ENCODE measurements at regions not wholly inside any gene's neighbourhood (a gene's known extent, or its start where the extent isn't known, plus 50 kb on each side); places are given as distances from the start of the nearest gene placed in this dataset.
"Not testable (repeated sequence)": the region's sequence is repeated elsewhere in the genome, so short reads cannot be mapped to it uniquely, and the experiment has no call there.

GRCh38 chr16:87207509-87207908 is 109.7 kb downstream of the C16orf95 start:
- H3K36me3 ChIP-seq (ENCODE audit: control insufficient read depth in 4 of 4, insufficient read depth in 3 of 4, low read depth in 1 of 4, low read length in 3 of 4), result no peaks in the 10 kb centered on the region
- H3K27me3 ChIP-seq (ENCODE audit: control insufficient read depth in 4 of 4, insufficient read depth in 4 of 4, low read length in 3 of 4), result no peaks in the 10 kb centered on the region
- no peak overlapping the region for H3K27ac ChIP-seq (ENCODE audit: low read depth in 1 of 2, low read length in 2 of 2)
- H3K9me3 ChIP-seq (ENCODE audit: control insufficient read depth in 4 of 4, low read length in 3 of 4), result no peaks in the 10 kb centered on the region
- H3K4me3 ChIP-seq (ENCODE audit: low read depth in 1 of 3, low read length in 3 of 3), result no peak overlapping the region
- DNase-seq (ENCODE audit: low spot score), result no peak
- no peak for TF ChIP-seq TAF1 (conservative IDR thresholded peaks at IDR 0.05)
- no peak for TF ChIP-seq CTCF (IDR thresholded peaks at IDR 0.05; ENCODE audit: low read depth, low read length, missing input control)
- TF ChIP-seq MAX (IDR thresholded peaks at IDR 0.05), result no peak
- TF ChIP-seq FOXA2 (IDR thresholded peaks at IDR 0.05), result no peak
- no peak overlapping the region for H3K9ac ChIP-seq (ENCODE audit: low read depth in 1 of 2, low read length in 2 of 2)
- no peaks in the 10 kb centered on the region for H3K4me1 ChIP-seq (ENCODE audit: control insufficient read depth in 4 of 4, insufficient read depth in 4 of 4, low read length in 3 of 4)
- 68% methylated on average over 7 of the region's 7 CpGs for WGBS

- H3K9ac ChIP-seq (ENCODE audit: low read depth in 1 of 2, low read length in 2 of 2), result no peak overlapping the region
- no peaks in the 10 kb centered on the region for H3K36me3 ChIP-seq (ENCODE audit: control insufficient read depth in 4 of 4, insufficient read depth in 3 of 4, low read depth in 1 of 4, low read length in 3 of 4)
- WGBS, result 74% methylated on average over 3 of the region's 3 CpGs
- H3K9me3 ChIP-seq (ENCODE audit: control insufficient read depth in 4 of 4, low read length in 3 of 4), result no peaks in the 10 kb centered on the region
- no peak for TF ChIP-seq TAF1 (conservative IDR thresholded peaks at IDR 0.05)
- no peak for TF ChIP-seq NR2F2 (IDR thresholded peaks at IDR 0.05)
- no peak for TF ChIP-seq CTCF (IDR thresholded peaks at IDR 0.05; ENCODE audit: low read depth, low read length, missing input control)
- no peak for TF ChIP-seq YY1 (IDR thresholded peaks at IDR 0.05)
- TF ChIP-seq JUND (IDR thresholded peaks at IDR 0.05), result no peak
- H3K27me3 ChIP-seq (ENCODE audit: control insufficient read depth in 4 of 4, insufficient read depth in 4 of 4, low read length in 3 of 4), result no peaks in the 10 kb centered on the region
- H3K4me3 ChIP-seq (ENCODE audit: low read depth in 1 of 3, low read length in 3 of 3), result no peak overlapping the region
- no peaks in the 10 kb centered on the region for H3K4me1 ChIP-seq (ENCODE audit: control insufficient read depth in 4 of 4, insufficient read depth in 4 of 4, low read length in 3 of 4)
- no peak for DNase-seq (ENCODE audit: low spot score)
- H3K27ac ChIP-seq (ENCODE audit: low read depth in 1 of 2, low read length in 2 of 2), result no peak overlapping the region
Observed at GRCh38 chr16:87207965-87208364, 109.2 kb downstream of the C16orf95 start.

- H3K4me1 ChIP-seq (ENCODE audit: control insufficient read depth in 4 of 4, insufficient read depth in 4 of 4, low read length in 3 of 4); H3K27ac ChIP-seq (ENCODE audit: low read depth in 1 of 2, low read length in 2 of 2); H3K4me3 ChIP-seq (ENCODE audit: low read depth in 1 of 3, low read length in 3 of 3); H3K9ac ChIP-seq (ENCODE audit: low read depth in 1 of 2, low read length in 2 of 2); H3K9me3 ChIP-seq (ENCODE audit: control insufficient read depth in 4 of 4, low read length in 3 of 4); H3K27me3 ChIP-seq (ENCODE audit: control insufficient read depth in 4 of 4, insufficient read depth in 4 of 4, low read length in 3 of 4); DNase-seq (ENCODE audit: low spot score); H3K36me3 ChIP-seq (ENCODE audit: control insufficient read depth in 4 of 4, insufficient read depth in 3 of 4, low read depth in 1 of 4, low read length in 3 of 4): not testable (repeated sequence)
- WGBS, result 94% methylated on average over 5 of the region's 5 CpGs
Observed at GRCh38 chr16:87208968-87209367, 108.2 kb downstream of the C16orf95 start.

GRCh38 chr16:87209808-87210512 is 107.2 kb downstream of the C16orf95 start:
- H3K4me3 ChIP-seq (ENCODE audit: low read depth in 1 of 3, low read length in 3 of 3), result no peak overlapping the region
- no peaks in the 10 kb centered on the region for H3K4me1 ChIP-seq (ENCODE audit: control insufficient read depth in 4 of 4, insufficient read depth in 4 of 4, low read length in 3 of 4)
- WGBS, result 98% methylated on average over 2 of the region's 2 CpGs
- H3K27ac ChIP-seq (ENCODE audit: low read depth in 1 of 2, low read length in 2 of 2), result no peak overlapping the region
- no peaks in the 10 kb centered on the region for H3K9me3 ChIP-seq (ENCODE audit: control insufficient read depth in 4 of 4, low read length in 3 of 4)
- no peaks in the 10 kb centered on the region for H3K27me3 ChIP-seq (ENCODE audit: control insufficient read depth in 4 of 4, insufficient read depth in 4 of 4, low read length in 3 of 4)
- DNase-seq (ENCODE audit: low spot score), result no peak
- H3K36me3 ChIP-seq (ENCODE audit: control insufficient read depth in 4 of 4, insufficient read depth in 3 of 4, low read depth in 1 of 4, low read length in 3 of 4), result no peaks in the 10 kb centered on the region
- no peak overlapping the region for H3K9ac ChIP-seq (ENCODE audit: low read depth in 1 of 2, low read length in 2 of 2)
- TF ChIP-seq GABPA (IDR thresholded peaks at IDR 0.05 in 1 of 2, conservative IDR thresholded peaks at IDR 0.05 in 1 of 2) (no peak), REST (IDR thresholded peaks at IDR 0.05) (no peak), MAX (IDR thresholded peaks at IDR 0.05) (no peak), EGR1 (IDR thresholded peaks at IDR 0.05; ENCODE audit: low read depth in 2 of 2) (no peak), ATF3 (IDR thresholded peaks at IDR 0.05) (no peak), RAD21 (IDR thresholded peaks at IDR 0.05) (no peak)

All from liver (tissue), 8 donors.